B cell (primary cell): ENCODE measurements at regions not wholly inside any gene's neighbourhood (a gene's known extent, or its start where the extent isn't known, plus 50 kb on each side); places are given as distances from the start of the nearest gene placed in this dataset.

Source experiments
- CTCF ChIP-seq: fragments of 200-600 bp; IDR thresholded peaks from one replicate; pipeline ENCODE4 v1.8.0; 2022; ENCODE audit warnings: antibody characterized with exemption, mild to moderate bottlenecking
- EZH2 ChIP-seq: IDR thresholded peaks from 2 replicates; pipeline ENCODE4 v1.6.1; 2012; ENCODE audit warnings: borderline replicate concordance, low read depth, mild to moderate bottlenecking, moderate library complexity, low read length; ENCODE audit not compliant: insufficient read depth, poor library complexity, severe bottlenecking

GRCh38 chr5:85604378-85604777, 1013.4 kb upstream of the COX7C start:
- TF ChIP-seq CTCF: no peak
- TF ChIP-seq EZH2: no peak
